H1 (cell line): ENCODE measurements at regions not wholly inside any gene's neighbourhood (a gene's known extent, or its start where the extent isn't known, plus 50 kb on each side); places are given as distances from the start of the nearest gene placed in this dataset.

Experiments used
- ASH2L ChIP-seq: fragments of 200-600, 300-600 bp; sonication (generic); IDR thresholded peaks from one replicate; pipeline ENCODE4 v1.7.1; 2017; ENCODE audit warnings: low read length
- BRCA1 ChIP-seq: IDR thresholded peaks from 2 replicates; pipeline ENCODE4 v1.6.1; 2012; ENCODE audit warnings: low read depth, low read length, improper control_type of control experiment
- CHD1 ChIP-seq: IDR thresholded peaks from 2 replicates; pipeline ENCODE4 v1.6.1; 2012; ENCODE audit warnings: low read depth, low read length, improper control_type of control experiment
- EGR1 ChIP-seq: IDR thresholded peaks from 2 replicates; pipeline ENCODE4 v1.6.1; 2011; ENCODE audit warnings: low read depth, low read length, borderline replicate concordance
- EP300 ChIP-seq, 2 experiments: IDR thresholded peaks; 1 replicate in 1 of 2; 2 replicates in 1 of 2; pipeline ENCODE4 v1.6.1; 2011 to 2012; ENCODE audit warnings: low read depth in 2 of 2, low read length in 2 of 2, mild to moderate bottlenecking in 2 of 2, borderline replicate concordance in 1 of 2, inconsistent platforms in 1 of 2, moderate library complexity in 1 of 2
- KDM1A ChIP-seq: fragments of 200-600, 300-600 bp; sonication (generic); IDR thresholded peaks from 2 replicates; pipeline ENCODE4 v1.7.1; 2016; ENCODE audit warnings: mild to moderate bottlenecking, low read length, borderline replicate concordance
- RNF2 ChIP-seq: fragments of 200-900, 300-1000 bp; sonication (generic); IDR thresholded peaks from 2 replicates; pipeline ENCODE4 v1.7.1; 2016; ENCODE audit warnings: borderline replicate concordance, low read depth, mild to moderate bottlenecking, antibody characterized with exemption, low read length; ENCODE audit not compliant: poor library complexity, severe bottlenecking; ENCODE audit errors: missing control alignments
- SIN3A ChIP-seq, 2 experiments: IDR thresholded peaks in 1 of 2; conservative IDR thresholded peaks in 1 of 2; 2 replicates each; pipeline ENCODE4 v1.6.1; 2011 to 2012; ENCODE audit warnings: low read length in 2 of 2, improper control_type of control experiment in 1 of 2, low read depth in 1 of 2, mild to moderate bottlenecking in 1 of 2
- SIRT6 ChIP-seq: IDR thresholded peaks from one replicate; pipeline ENCODE4 v1.7.1; 2012; ENCODE audit warnings: low read length, inconsistent platforms
- TF ChIP-seq, protein P1 (sequence below): fragments of 300-600 bp; sonication (generic); IDR thresholded peaks from 2 replicates; pipeline ENCODE4 v1.7.1; 2012; ENCODE audit warnings: low read length, moderate library complexity, mild to moderate bottlenecking, inconsistent platforms; ENCODE audit not compliant: insufficient replicate concordance
- TF ChIP-seq, protein P2 (sequence below): IDR thresholded peaks from 2 replicates; pipeline ENCODE4 v1.6.1; 2012; ENCODE audit warnings: low read length, inconsistent platforms

DNA sequence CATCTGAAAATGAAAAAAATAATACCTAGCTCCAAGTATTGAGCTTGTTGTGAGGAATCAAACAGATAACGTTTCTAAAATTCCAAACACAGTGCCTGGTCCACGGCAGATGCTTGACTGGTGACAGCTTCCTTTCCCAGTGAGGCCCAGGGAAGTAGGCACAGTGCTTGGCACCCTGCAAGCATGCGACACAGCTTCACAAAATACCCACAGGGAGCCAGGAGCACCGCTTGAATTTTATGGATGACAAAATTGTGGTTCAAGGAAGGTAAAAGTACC is 205.1 kb upstream of the TNP1 start (continued):
- TF ChIP-seq, protein P1, sequence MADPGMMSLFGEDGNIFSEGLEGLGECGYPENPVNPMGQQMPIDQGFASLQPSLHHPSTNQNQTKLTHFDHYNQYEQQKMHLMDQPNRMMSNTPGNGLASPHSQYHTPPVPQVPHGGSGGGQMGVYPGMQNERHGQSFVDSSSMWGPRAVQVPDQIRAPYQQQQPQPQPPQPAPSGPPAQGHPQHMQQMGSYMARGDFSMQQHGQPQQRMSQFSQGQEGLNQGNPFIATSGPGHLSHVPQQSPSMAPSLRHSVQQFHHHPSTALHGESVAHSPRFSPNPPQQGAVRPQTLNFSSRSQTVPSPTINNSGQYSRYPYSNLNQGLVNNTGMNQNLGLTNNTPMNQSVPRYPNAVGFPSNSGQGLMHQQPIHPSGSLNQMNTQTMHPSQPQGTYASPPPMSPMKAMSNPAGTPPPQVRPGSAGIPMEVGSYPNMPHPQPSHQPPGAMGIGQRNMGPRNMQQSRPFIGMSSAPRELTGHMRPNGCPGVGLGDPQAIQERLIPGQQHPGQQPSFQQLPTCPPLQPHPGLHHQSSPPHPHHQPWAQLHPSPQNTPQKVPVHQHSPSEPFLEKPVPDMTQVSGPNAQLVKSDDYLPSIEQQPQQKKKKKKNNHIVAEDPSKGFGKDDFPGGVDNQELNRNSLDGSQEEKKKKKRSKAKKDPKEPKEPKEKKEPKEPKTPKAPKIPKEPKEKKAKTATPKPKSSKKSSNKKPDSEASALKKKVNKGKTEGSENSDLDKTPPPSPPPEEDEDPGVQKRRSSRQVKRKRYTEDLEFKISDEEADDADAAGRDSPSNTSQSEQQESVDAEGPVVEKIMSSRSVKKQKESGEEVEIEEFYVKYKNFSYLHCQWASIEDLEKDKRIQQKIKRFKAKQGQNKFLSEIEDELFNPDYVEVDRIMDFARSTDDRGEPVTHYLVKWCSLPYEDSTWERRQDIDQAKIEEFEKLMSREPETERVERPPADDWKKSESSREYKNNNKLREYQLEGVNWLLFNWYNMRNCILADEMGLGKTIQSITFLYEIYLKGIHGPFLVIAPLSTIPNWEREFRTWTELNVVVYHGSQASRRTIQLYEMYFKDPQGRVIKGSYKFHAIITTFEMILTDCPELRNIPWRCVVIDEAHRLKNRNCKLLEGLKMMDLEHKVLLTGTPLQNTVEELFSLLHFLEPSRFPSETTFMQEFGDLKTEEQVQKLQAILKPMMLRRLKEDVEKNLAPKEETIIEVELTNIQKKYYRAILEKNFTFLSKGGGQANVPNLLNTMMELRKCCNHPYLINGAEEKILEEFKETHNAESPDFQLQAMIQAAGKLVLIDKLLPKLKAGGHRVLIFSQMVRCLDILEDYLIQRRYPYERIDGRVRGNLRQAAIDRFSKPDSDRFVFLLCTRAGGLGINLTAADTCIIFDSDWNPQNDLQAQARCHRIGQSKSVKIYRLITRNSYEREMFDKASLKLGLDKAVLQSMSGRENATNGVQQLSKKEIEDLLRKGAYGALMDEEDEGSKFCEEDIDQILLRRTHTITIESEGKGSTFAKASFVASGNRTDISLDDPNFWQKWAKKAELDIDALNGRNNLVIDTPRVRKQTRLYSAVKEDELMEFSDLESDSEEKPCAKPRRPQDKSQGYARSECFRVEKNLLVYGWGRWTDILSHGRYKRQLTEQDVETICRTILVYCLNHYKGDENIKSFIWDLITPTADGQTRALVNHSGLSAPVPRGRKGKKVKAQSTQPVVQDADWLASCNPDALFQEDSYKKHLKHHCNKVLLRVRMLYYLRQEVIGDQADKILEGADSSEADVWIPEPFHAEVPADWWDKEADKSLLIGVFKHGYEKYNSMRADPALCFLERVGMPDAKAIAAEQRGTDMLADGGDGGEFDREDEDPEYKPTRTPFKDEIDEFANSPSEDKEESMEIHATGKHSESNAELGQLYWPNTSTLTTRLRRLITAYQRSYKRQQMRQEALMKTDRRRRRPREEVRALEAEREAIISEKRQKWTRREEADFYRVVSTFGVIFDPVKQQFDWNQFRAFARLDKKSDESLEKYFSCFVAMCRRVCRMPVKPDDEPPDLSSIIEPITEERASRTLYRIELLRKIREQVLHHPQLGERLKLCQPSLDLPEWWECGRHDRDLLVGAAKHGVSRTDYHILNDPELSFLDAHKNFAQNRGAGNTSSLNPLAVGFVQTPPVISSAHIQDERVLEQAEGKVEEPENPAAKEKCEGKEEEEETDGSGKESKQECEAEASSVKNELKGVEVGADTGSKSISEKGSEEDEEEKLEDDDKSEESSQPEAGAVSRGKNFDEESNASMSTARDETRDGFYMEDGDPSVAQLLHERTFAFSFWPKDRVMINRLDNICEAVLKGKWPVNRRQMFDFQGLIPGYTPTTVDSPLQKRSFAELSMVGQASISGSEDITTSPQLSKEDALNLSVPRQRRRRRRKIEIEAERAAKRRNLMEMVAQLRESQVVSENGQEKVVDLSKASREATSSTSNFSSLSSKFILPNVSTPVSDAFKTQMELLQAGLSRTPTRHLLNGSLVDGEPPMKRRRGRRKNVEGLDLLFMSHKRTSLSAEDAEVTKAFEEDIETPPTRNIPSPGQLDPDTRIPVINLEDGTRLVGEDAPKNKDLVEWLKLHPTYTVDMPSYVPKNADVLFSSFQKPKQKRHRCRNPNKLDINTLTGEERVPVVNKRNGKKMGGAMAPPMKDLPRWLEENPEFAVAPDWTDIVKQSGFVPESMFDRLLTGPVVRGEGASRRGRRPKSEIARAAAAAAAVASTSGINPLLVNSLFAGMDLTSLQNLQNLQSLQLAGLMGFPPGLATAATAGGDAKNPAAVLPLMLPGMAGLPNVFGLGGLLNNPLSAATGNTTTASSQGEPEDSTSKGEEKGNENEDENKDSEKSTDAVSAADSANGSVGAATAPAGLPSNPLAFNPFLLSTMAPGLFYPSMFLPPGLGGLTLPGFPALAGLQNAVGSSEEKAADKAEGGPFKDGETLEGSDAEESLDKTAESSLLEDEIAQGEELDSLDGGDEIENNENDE, result no peak
- no peak for TF ChIP-seq CHD1
- no peak for TF ChIP-seq RNF2
- no peak for TF ChIP-seq BRCA1
- TF ChIP-seq, protein P2, sequence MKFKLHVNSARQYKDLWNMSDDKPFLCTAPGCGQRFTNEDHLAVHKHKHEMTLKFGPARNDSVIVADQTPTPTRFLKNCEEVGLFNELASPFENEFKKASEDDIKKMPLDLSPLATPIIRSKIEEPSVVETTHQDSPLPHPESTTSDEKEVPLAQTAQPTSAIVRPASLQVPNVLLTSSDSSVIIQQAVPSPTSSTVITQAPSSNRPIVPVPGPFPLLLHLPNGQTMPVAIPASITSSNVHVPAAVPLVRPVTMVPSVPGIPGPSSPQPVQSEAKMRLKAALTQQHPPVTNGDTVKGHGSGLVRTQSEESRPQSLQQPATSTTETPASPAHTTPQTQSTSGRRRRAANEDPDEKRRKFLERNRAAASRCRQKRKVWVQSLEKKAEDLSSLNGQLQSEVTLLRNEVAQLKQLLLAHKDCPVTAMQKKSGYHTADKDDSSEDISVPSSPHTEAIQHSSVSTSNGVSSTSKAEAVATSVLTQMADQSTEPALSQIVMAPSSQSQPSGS, result no peak
- no peak for TF ChIP-seq EP300 (IDR thresholded peaks at IDR 0.05; ENCODE audit: borderline replicate concordance in 1 of 2, low read depth in 2 of 2, low read length in 2 of 2)
- no peak for TF ChIP-seq KDM1A
- no peak for TF ChIP-seq SIRT6
- TF ChIP-seq SIN3A (conservative IDR thresholded peaks at IDR 0.05 in 1 of 2, IDR thresholded peaks at IDR 0.05 in 1 of 2; ENCODE audit: low read depth in 1 of 2, low read length in 2 of 2), result no peak
- no peak for TF ChIP-seq EGR1
- no peak for TF ChIP-seq ASH2L
